ENCODE measurements at regions not wholly inside any gene's neighbourhood (a gene's known extent, or its start where the extent isn't known, plus 50 kb on each side); places are given as distances from the start of the nearest gene placed in this dataset.

DNA sequence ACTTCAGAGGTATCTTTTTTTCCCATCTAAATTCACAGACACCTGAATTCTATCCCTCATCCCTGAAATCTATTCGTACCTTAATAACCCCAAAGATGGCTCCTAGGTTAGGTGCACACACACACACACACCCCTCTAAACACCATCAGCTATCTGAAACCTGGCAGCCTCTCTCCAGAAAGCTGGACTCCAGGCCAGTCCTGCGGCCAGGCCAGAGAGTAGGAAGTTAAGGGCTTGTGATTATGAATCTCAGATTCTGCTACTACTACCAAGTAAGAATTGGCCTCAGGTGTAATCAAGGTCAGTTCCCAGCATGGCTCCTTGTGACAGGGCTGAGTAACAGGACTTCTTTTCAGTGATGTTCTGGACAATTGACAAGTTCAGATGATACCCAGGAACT, 244.2 kb upstream of the SERP2 start:
- no peak overlapping the region for H4K5ac ChIP-seq (ENCODE audit: insufficient read length, low read depth, low read length)

More for the DNA sequence above, 244.2 kb upstream of the SERP2 start:
- H3K4me2 ChIP-seq (ENCODE audit: insufficient read depth in 1 of 2, low read depth in 2 of 2, low read length in 2 of 2) = no peak overlapping the region
- no peak overlapping the region for H2BK15ac ChIP-seq (ENCODE audit: low read length)
- H3K4me1 ChIP-seq (replicated peaks in 1 of 4; ENCODE audit: control insufficient read depth in 3 of 4, insufficient read depth in 4 of 4, low read length in 3 of 4) = no peaks in the 10 kb centered on the region
- H2BK20ac ChIP-seq (ENCODE audit: low read length) = no peak overlapping the region
- H4K91ac ChIP-seq (replicated peaks; ENCODE audit: insufficient read length, low read length) = no peak overlapping the region
- H3K9me3 ChIP-seq (ENCODE audit: insufficient read depth in 2 of 2, low read depth in 1 of 2, low read length in 1 of 2) = no peaks in the 10 kb centered on the region
- TF ChIP-seq, protein P1, sequence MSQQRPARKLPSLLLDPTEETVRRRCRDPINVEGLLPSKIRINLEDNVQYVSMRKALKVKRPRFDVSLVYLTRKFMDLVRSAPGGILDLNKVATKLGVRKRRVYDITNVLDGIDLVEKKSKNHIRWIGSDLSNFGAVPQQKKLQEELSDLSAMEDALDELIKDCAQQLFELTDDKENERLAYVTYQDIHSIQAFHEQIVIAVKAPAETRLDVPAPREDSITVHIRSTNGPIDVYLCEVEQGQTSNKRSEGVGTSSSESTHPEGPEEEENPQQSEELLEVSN (IDR thresholded peaks at IDR 0.05) = no peak
- TF ChIP-seq SIX5 (IDR thresholded peaks at IDR 0.05; ENCODE audit: low read depth, low read length) (no peak), RFX5 (IDR thresholded peaks at IDR 0.05; ENCODE audit: borderline replicate concordance, low read depth, low read length) (no peak), CTBP2 (IDR thresholded peaks at IDR 0.05; ENCODE audit: borderline replicate concordance, insufficient read depth, insufficient read length, low read length) (no peak), KDM1A (IDR thresholded peaks at IDR 0.05; ENCODE audit: borderline replicate concordance, low read length) (no peak)
- TF ChIP-seq, protein P2, sequence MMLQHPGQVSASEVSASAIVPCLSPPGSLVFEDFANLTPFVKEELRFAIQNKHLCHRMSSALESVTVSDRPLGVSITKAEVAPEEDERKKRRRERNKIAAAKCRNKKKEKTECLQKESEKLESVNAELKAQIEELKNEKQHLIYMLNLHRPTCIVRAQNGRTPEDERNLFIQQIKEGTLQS (IDR thresholded peaks at IDR 0.05; ENCODE audit: insufficient read depth, low read depth, low read length) = no peak
- DNase-seq (ENCODE audit: low read depth in 1 of 2, low spot score in 2 of 2) (no peak), FAIRE-seq (no peak)
- no peak overlapping the region for H3K27ac ChIP-seq (ENCODE audit: low read depth, low read length)
- no peaks in the 10 kb centered on the region for H3K79me2 ChIP-seq (ENCODE audit: control insufficient read depth in 1 of 2, insufficient read depth in 2 of 2, low read length in 2 of 2)
- H2BK12ac ChIP-seq (ENCODE audit: low read depth, low read length) = no peak overlapping the region
- no peak overlapping the region for H3K18ac ChIP-seq (ENCODE audit: extremely low read depth, low read length)
- H2BK120ac ChIP-seq (replicated peaks; ENCODE audit: low read depth, low read length) = no peak overlapping the region
- H4K20me1 ChIP-seq (replicated peaks in 1 of 2; ENCODE audit: control insufficient read depth in 1 of 2, insufficient read depth in 2 of 2, low read length in 2 of 2) = no peaks in the 10 kb centered on the region
- H2AK5ac ChIP-seq (ENCODE audit: low read depth, low read length) = no peak overlapping the region
- H3K36me3 ChIP-seq (ENCODE audit: control insufficient read depth in 2 of 4, insufficient read depth in 4 of 4, low read length in 3 of 4) = no peaks in the 10 kb centered on the region
- H2AFZ ChIP-seq (ENCODE audit: low read length) = no peak overlapping the region
- H3K4ac ChIP-seq (replicated peaks; ENCODE audit: insufficient read length, low read depth, low read length) = no peak overlapping the region
- POLR2A ChIA-PET (ENCODE audit: partially characterized antibody) = no interaction called here
- H3K27me3 ChIP-seq (replicated peaks in 1 of 4; ENCODE audit: control insufficient read depth in 3 of 4, extremely low read depth in 1 of 4, insufficient read depth in 3 of 4, low read length in 3 of 4) = no peaks in the 10 kb centered on the region
- no peak overlapping the region for H3K4me3 ChIP-seq (ENCODE audit: extremely low read depth in 1 of 4, insufficient read depth in 2 of 4, low read depth in 3 of 4, low read length in 4 of 4)
- no peaks in the 10 kb centered on the region for H3K23me2 ChIP-seq (ENCODE audit: low read depth, low read length)
- H2BK5ac ChIP-seq (ENCODE audit: low read depth, low read length) = no peak overlapping the region
- CTCF ChIA-PET (ENCODE audit: partially characterized antibody) = interaction anchor here (1.0 kb wide), 1 partner anchor 13 kb away, joined by 3 read pairs; no protein-coding TSS in a partner anchor
- no peak overlapping the region for H3K23ac ChIP-seq (ENCODE audit: insufficient read length)
- H3K79me1 ChIP-seq (ENCODE audit: low read depth, low read length) = no peaks in the 10 kb centered on the region
- no peak overlapping the region for H4K8ac ChIP-seq (ENCODE audit: extremely low read depth, insufficient read depth, low read length)
- 85% methylated on average over 2 of the region's 2 CpGs; no CpG with 5 or more reads in 1 of the 2 experiments for WGBS, 2 experiments (ENCODE audit: extremely low coverage in 1 of 2, insufficient coverage in 1 of 2, insufficient read length in 1 of 2, insufficient replicate concordance in 2 of 2, low coverage in 1 of 2, low lambda C conversion rate in 2 of 2, missing lambda C conversion rate in 1 of 2)
- no peak overlapping the region for H3K9ac ChIP-seq (replicated peaks in 1 of 4; ENCODE audit: extremely low read depth in 1 of 4, low read depth in 3 of 4, low read length in 3 of 4)
- no peak overlapping the region for H3K14ac ChIP-seq (ENCODE audit: insufficient read length)
- H3K56ac ChIP-seq (replicated peaks; ENCODE audit: insufficient read length, low read depth, low read length) = no peak overlapping the region
